Psoas muscle (tissue), 7 donors: ENCODE measurements at regions not wholly inside any gene's neighbourhood (a gene's known extent, or its start where the extent isn't known, plus 50 kb on each side); places are given as distances from the start of the nearest gene placed in this dataset.

Experiments
- ATAC-seq, 4 donors: fragments of 200-7000 bp; cut with Tn5 transposase; one replicate each; pipeline ENCODE4 v1.9.1; 2020; ENCODE audit warnings: moderate library complexity in 3 of 4, mild to moderate bottlenecking in 2 of 4
- DNase-seq, 2 donors: peaks; one replicate each; pipeline ENCODE4 v3.0.0-alpha.2; 2020
- H3K27ac ChIP-seq: fragments of 200-600 bp; one replicate; pipeline ENCODE4 v1.8.0; 2022
- H3K27me3 ChIP-seq, 3 donors: fragments of 200-600 bp in 1 of 3; one replicate each; pipeline versions ENCODE4 v1.6.1 to v1.8.0; 2013 to 2022; ENCODE audit warnings: low read length in 2 of 3, mild to moderate bottlenecking in 2 of 3, moderate library complexity in 1 of 3; ENCODE audit not compliant: insufficient read depth in 3 of 3
- H3K36me3 ChIP-seq, 2 donors: fragments of 200-600 bp in 1 of 2; one replicate each; pipeline versions ENCODE4 v1.6.1 to v1.8.0; 2013 to 2022; ENCODE audit warnings: low read depth in 1 of 2, mild to moderate bottlenecking in 1 of 2, moderate library complexity in 1 of 2; ENCODE audit not compliant: insufficient read depth in 1 of 2
- H3K4me1 ChIP-seq: fragments of 200-600 bp; one replicate; pipeline ENCODE4 v1.8.0; 2022
- H3K4me3 ChIP-seq: fragments of 200-600 bp; one replicate; pipeline ENCODE4 v1.8.0; 2022; ENCODE audit warnings: mild to moderate bottlenecking
- H3K9me3 ChIP-seq: fragments of 200-600 bp; one replicate; pipeline ENCODE4 v1.8.0; 2022
- WGBS, 3 donors: extraction: QIAGEN DNeasy Blood & Tissue Kit; methylation state at CpG; one replicate each; pipeline versions ENCODE4 v1.1.6 to v1.1.7; 2013; 5-methylcytosine and 5-hydroxymethylcytosine counted together
- intact Hi-C, 2 donors: fragments of 100-400 bp; cut with DNase I; formaldehyde crosslinking; loops; one replicate each; pipeline versions ENCODE4 v1.11.0 to v1.14.2; 2022
- TF ChIP-seq, protein P1 (sequence below): fragments of 200-600 bp; IDR thresholded peaks from one replicate; pipeline ENCODE4 v1.8.0; 2022; ENCODE audit warnings: antibody characterized with exemption
- donor health status: healthy with polysubstance abuse.
- donor health status: DM: no; HTN: no; CAD: no; lungs with moderate emphysema.
- donor health status: Bipolar disorder and iron deficiency.
- donor health status: healthy.
- donor health status: DM: yes; HTN: yes; CAD: no.
- donor health status: DM: no; HTN: no; CAD: no.
- donor health status: DM: yes; HTN: yes; CAD: no.

DNA sequence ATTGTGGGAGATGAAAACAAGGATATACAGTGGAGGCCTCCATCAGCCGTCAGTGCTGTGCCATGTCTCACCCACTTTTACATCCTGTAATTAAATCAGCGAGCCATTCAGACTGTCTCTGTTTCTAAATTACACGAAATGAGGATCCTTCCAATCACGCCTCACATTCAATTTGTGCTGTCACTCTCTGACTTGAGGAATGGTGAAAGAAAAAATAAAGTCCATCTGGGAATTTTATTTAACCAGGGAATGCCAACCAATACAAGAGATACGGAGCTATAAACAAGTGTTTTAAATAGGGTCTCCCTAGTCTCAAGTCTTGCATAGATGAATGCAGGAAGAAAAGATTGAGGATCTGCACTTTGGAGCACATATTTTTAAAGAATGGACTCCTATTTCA is 72.8 kb downstream of the CMPK2 start:
- intact Hi-C loops = no loop called here
- H3K4me1 ChIP-seq = no peaks in the 10 kb centered on the region
- H3K36me3 ChIP-seq = no peaks in the 10 kb centered on the region
- TF ChIP-seq, protein P1, sequence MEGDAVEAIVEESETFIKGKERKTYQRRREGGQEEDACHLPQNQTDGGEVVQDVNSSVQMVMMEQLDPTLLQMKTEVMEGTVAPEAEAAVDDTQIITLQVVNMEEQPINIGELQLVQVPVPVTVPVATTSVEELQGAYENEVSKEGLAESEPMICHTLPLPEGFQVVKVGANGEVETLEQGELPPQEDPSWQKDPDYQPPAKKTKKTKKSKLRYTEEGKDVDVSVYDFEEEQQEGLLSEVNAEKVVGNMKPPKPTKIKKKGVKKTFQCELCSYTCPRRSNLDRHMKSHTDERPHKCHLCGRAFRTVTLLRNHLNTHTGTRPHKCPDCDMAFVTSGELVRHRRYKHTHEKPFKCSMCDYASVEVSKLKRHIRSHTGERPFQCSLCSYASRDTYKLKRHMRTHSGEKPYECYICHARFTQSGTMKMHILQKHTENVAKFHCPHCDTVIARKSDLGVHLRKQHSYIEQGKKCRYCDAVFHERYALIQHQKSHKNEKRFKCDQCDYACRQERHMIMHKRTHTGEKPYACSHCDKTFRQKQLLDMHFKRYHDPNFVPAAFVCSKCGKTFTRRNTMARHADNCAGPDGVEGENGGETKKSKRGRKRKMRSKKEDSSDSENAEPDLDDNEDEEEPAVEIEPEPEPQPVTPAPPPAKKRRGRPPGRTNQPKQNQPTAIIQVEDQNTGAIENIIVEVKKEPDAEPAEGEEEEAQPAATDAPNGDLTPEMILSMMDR = no peak
- no peaks in the 10 kb centered on the region for H3K9me3 ChIP-seq
- WGBS, 3 donors = 87 to 93% (median 91%) methylated on average over 5 of the region's 5 CpGs
- DNase-seq (no peak), ATAC-seq (no peak)
- no peak overlapping the region for H3K27ac ChIP-seq
- H3K27me3 ChIP-seq = no peaks in the 10 kb centered on the region
- H3K4me3 ChIP-seq = no peak overlapping the region

DNA sequence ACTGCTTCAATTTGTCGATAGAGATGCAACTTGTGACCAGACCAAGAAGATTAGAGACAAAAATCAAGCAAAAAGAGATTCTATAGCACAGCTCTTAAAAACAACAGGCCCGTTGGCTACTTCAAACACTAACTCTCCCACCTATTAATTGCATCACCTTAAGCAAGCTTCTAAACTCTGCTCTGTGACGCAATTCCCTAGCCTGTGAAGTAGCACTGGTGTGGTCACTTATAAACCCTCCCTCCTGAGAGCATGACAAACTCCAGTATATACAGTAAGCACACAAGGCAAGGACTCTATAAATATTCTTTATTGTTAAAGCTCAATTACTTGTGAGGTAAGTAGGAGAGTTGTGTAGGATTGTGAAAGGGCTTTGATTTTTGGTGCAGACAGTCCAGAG is 72.3 kb downstream of the CMPK2 start:
- intact Hi-C loops = no loop called here
- no peak for ATAC-seq

DNA sequence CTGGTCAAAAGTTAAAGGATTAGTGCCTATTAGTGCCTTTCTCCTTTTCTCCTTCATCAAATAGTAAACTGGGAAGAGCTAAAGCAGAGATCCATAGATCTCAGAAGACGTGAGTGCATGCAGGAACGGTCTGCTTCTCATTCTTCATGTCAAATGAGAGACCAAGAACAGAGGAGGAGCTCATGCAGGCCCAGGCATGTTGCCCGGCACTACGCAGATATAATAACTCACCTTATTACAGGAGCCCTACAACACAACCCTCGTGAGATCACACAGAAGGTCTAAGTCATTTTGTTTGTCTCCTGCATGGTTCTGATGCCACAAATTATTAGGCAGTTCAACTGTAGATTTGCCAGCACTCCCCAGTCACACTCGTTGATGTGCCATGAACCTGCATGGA is 71.8 kb downstream of the CMPK2 start:
- no peak for ATAC-seq
- Histone ChIP-seq H3K4me1 (no peaks in the 10 kb centered on the region), H3K27ac (no peak overlapping the region), H3K9me3 (no peaks in the 10 kb centered on the region), H3K4me3 (no peak overlapping the region), H3K36me3 (no peaks in the 10 kb centered on the region), H3K27me3 (no peaks in the 10 kb centered on the region)
- 80 to 84% (median 80%) methylated on average over 6 of the region's 6 CpGs for WGBS, 3 donors
- TF ChIP-seq, protein P1 = no peak
- no peak for DNase-seq
- intact Hi-C loops = no loop called here

More for the DNA sequence above, 72.3 kb downstream of the CMPK2 start:
- Histone ChIP-seq H3K27ac (no peak overlapping the region), H3K27me3 (no peaks in the 10 kb centered on the region), H3K4me1 (no peaks in the 10 kb centered on the region), H3K9me3 (no peaks in the 10 kb centered on the region), H3K4me3 (no peak overlapping the region), H3K36me3 (no peaks in the 10 kb centered on the region)
- no peak for DNase-seq
- WGBS, 3 donors = 85 to 92% (median 88%) methylated on average over 3 of the region's 3 CpGs
- TF ChIP-seq, protein P1 = no peak

DNA sequence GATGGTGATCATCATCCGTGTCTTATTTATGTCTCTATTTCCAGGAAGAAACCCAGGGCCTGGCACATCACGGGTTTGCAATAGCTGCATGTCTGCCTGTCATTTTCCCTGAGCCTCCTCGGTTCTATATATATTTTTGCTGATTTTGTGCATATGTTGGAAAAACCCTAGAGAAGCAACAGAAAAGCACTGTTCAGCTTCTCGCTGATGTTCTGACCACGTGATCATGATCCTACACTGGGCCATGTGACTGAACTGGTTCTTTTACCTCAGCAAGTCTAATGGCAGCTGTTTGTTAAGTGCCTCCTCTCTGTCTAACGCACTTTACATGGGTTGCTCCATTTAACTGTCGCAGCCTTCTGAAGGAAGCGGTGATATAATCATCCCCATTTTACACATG is 71.3 kb downstream of the CMPK2 start:
- intact Hi-C loops = no loop called here
- TF ChIP-seq, protein P1 = no peak

More for the DNA sequence above, 71.3 kb downstream of the CMPK2 start:
- H3K9me3 ChIP-seq = no peaks in the 10 kb centered on the region
- 86 to 92% (median 90%) methylated on average over 8 of the region's 8 CpGs for WGBS, 3 donors
- no peak overlapping the region for H3K4me3 ChIP-seq
- no peaks in the 10 kb centered on the region for H3K27me3 ChIP-seq
- no peak for DNase-seq
- no peak overlapping the region for H3K27ac ChIP-seq
- H3K4me1 ChIP-seq = no peaks in the 10 kb centered on the region
- ATAC-seq = no peak
- no peaks in the 10 kb centered on the region for H3K36me3 ChIP-seq
